ENCODE measurements at regions not wholly inside any gene's neighbourhood (a gene's known extent, or its start where the extent isn't known, plus 50 kb on each side); places are given as distances from the start of the nearest gene placed in this dataset.

GRCh38 chr13:89324582-89324981, 1653.4 kb downstream of the SLITRK5 start:
- dilution Hi-C loops (cut with HindIII; ENCODE audit: low sequenced_read_pairs, unreplicated experiment) (no loop called here), in situ Hi-C loops (cut with MboI; ENCODE audit: low sequenced_read_pairs) (no loop called here)
- no TSS peak for BruUV-seq (replicated peaks)

More at GRCh38 chr13:89324582-89324981, 1653.4 kb downstream of the SLITRK5 start:
- Histone ChIP-seq H3K4ac (ENCODE audit: low read depth, low read length) (no peak overlapping the region), H2BK120ac (ENCODE audit: low read depth, low read length) (no peak overlapping the region), H3K23ac (ENCODE audit: low read depth, low read length) (no peak overlapping the region), H4K8ac (ENCODE audit: low read depth in 2 of 2, low read length in 2 of 2) (no peak overlapping the region), H4K5ac (ENCODE audit: low read depth, low read length) (no peak overlapping the region), H3K27ac (ENCODE audit: insufficient read depth, low read length) (no peak overlapping the region), H2BK20ac (ENCODE audit: low read depth, low read length) (no peak overlapping the region), H2BK5ac (ENCODE audit: low read depth, low read length, poor library complexity, severe bottlenecking) (no peak overlapping the region), H3K9me1 (ENCODE audit: insufficient read depth, low read length) (no peaks in the 10 kb centered on the region), H3K36me3 (ENCODE audit: control insufficient read depth, insufficient read depth, low read length) (no peaks in the 10 kb centered on the region), H3K18ac (ENCODE audit: low read depth, low read length) (no peak overlapping the region), H2AK9ac (replicated peaks; ENCODE audit: low read depth, low read length, poor library complexity) (no peak overlapping the region), H3K27me3 (ENCODE audit: control insufficient read depth, insufficient read depth, low read length) (no peaks in the 10 kb centered on the region), H2AFZ (replicated peaks; ENCODE audit: low read length, poor library complexity) (no peak overlapping the region), H3K9ac (ENCODE audit: low read depth, low read length) (no peak overlapping the region), H3K79me1 (ENCODE audit: low read depth in 1 of 2, low read length in 2 of 2) (no peaks in the 10 kb centered on the region), H2AK5ac (ENCODE audit: low read depth, low read length) (no peak overlapping the region), H4K91ac (ENCODE audit: insufficient read depth, low read depth, low read length) (no peak overlapping the region), H4K20me1 (ENCODE audit: insufficient read depth, low read length) (no peaks in the 10 kb centered on the region), H3K14ac (replicated peaks; ENCODE audit: low read depth, low read length) (no peak overlapping the region), H3K4me1 (ENCODE audit: control insufficient read depth, insufficient read depth, low read length) (no peaks in the 10 kb centered on the region), H2BK15ac (ENCODE audit: low read depth, low read length) (no peak overlapping the region), H3K9me3 (ENCODE audit: control insufficient read depth, insufficient read depth, low read length) (peaks cover 3% of the 10 kb centered on the region; the same call in 1 of the 2 replicates), H3K4me2 (ENCODE audit: low read depth, low read length) (no peak overlapping the region), H3K56ac (ENCODE audit: extremely low read depth, insufficient read depth, low read length) (no peak overlapping the region), H3K4me3 (ENCODE audit: insufficient read depth, low read depth, low read length) (no peak overlapping the region)
- intact Hi-C loops (cut with micrococcal nuclease), result no loop called here
- TF ChIP-seq RAD21 (IDR thresholded peaks at IDR 0.05; ENCODE audit: low read length), result no peak
- no peak for TF ChIP-seq BHLHE40 (IDR thresholded peaks at IDR 0.05; ENCODE audit: low read depth, low read length)
- no peak for TF ChIP-seq SMC3 (IDR thresholded peaks at IDR 0.05; ENCODE audit: low read depth, low read length)
- TF ChIP-seq CHD1 (IDR thresholded peaks at IDR 0.05; ENCODE audit: low read depth, low read length), result no peak
- ATAC-seq (ENCODE audit: low read depth), result no peak
- no peak for DNase-seq
- ChIA-PET POLR2A (ENCODE audit: unreplicated experiment) (no interaction called here), CTCF (no interaction called here)

Measured in IMR-90 (cell line).